Astrocyte (in vitro differentiated cells and primary cell): ENCODE measurements at regions not wholly inside any gene's neighbourhood (a gene's known extent, or its start where the extent isn't known, plus 50 kb on each side); places are given as distances from the start of the nearest gene placed in this dataset.

Experiments used
- DNase-seq: peaks from one replicate; pipeline ENCODE4 v3.0.0-alpha.2; 2010; ENCODE audit warnings: low read depth
- FAIRE-seq: peaks from 2 replicates; lab custom pipeline; 2011; peaks lifted over from hg19 to GRCh38; lab: Jason Lieb, UNC
- H2AFZ ChIP-seq: 2 replicates; pipeline ENCODE4 v1.6.0; 2012; ENCODE audit warnings: low read depth, low read length, inconsistent platforms
- H3K27ac ChIP-seq: 2 replicates; pipeline ENCODE4 v1.5.1; 2011; ENCODE audit warnings: low read depth, low read length, inconsistent platforms
- H3K27me3 ChIP-seq: 2 replicates; pipeline ENCODE4 v1.6.0; 2011; ENCODE audit warnings: low read length, inconsistent platforms; ENCODE audit not compliant: insufficient read depth
- H3K36me3 ChIP-seq: 2 replicates; pipeline ENCODE4 v1.5.1; 2011; ENCODE audit warnings: low read length, inconsistent platforms; ENCODE audit not compliant: insufficient read depth
- H3K4me1 ChIP-seq: 2 replicates; pipeline ENCODE4 v1.5.1; 2011; ENCODE audit warnings: low read length, inconsistent platforms; ENCODE audit not compliant: insufficient read depth
- H3K4me2 ChIP-seq: 2 replicates; pipeline ENCODE4 v1.6.0; 2012; ENCODE audit warnings: low read length, inconsistent platforms
- H3K4me3 ChIP-seq: 2 replicates; pipeline ENCODE4 v1.5.1; 2011; ENCODE audit warnings: low read depth, mild to moderate bottlenecking, low read length, inconsistent platforms; ENCODE audit not compliant: insufficient read depth
- H3K79me2 ChIP-seq: 2 replicates; pipeline ENCODE4 v1.6.0; 2012; ENCODE audit warnings: mild to moderate bottlenecking, low read length, inconsistent platforms; ENCODE audit not compliant: insufficient read depth
- H3K9ac ChIP-seq: 2 replicates; pipeline ENCODE4 v1.6.0; 2012; ENCODE audit warnings: mild to moderate bottlenecking, low read length, inconsistent platforms
- H3K9me3 ChIP-seq: 2 replicates; pipeline ENCODE4 v1.5.1; 2012; ENCODE audit warnings: low read depth, mild to moderate bottlenecking, low read length, inconsistent platforms; ENCODE audit not compliant: insufficient read depth
- H4K20me1 ChIP-seq: 2 replicates; pipeline ENCODE4 v1.6.0; 2012; ENCODE audit warnings: low read length, inconsistent platforms; ENCODE audit not compliant: insufficient read depth
- H3K27ac Mint-ChIP-seq: one replicate; pipeline ENCODE4 v1.8.0; 2021; ENCODE audit warnings: mild to moderate bottlenecking, mixed read lengths; ENCODE audit not compliant: unreplicated experiment
- H3K27me3 Mint-ChIP-seq: one replicate; pipeline ENCODE4 v1.8.0; 2021; ENCODE audit warnings: low read depth, mixed read lengths; ENCODE audit not compliant: unreplicated experiment
- H3K36me3 Mint-ChIP-seq: one replicate; pipeline ENCODE4 v1.8.0; 2021; ENCODE audit warnings: low read depth, mixed read lengths; ENCODE audit not compliant: unreplicated experiment
- H3K4me1 Mint-ChIP-seq: one replicate; pipeline ENCODE4 v1.8.0; 2021; ENCODE audit warnings: low read depth, mixed read lengths; ENCODE audit not compliant: unreplicated experiment
- H3K4me3 Mint-ChIP-seq: one replicate; pipeline ENCODE4 v1.8.0; 2021; ENCODE audit warnings: mild to moderate bottlenecking, moderate library complexity, mixed read lengths; ENCODE audit not compliant: unreplicated experiment
- H3K9me3 Mint-ChIP-seq: one replicate; pipeline ENCODE4 v1.8.0; 2021; ENCODE audit warnings: mild to moderate bottlenecking, mixed read lengths; ENCODE audit not compliant: unreplicated experiment
- CTCF ChIP-seq: IDR thresholded peaks from 2 replicates; pipeline ENCODE4 v1.5.1; 2011; ENCODE audit warnings: low read depth, mild to moderate bottlenecking, inconsistent platforms, low read length, moderate library complexity; ENCODE audit not compliant: insufficient read depth
- EZH2 ChIP-seq: IDR thresholded peaks from 2 replicates; pipeline ENCODE4 v1.6.1; 2012; ENCODE audit warnings: mild to moderate bottlenecking, low read length, inconsistent platforms; ENCODE audit not compliant: insufficient read depth

- no peaks in the 10 kb centered on the region for H3K9me3 Mint-ChIP-seq
Measured at GRCh38 chr11:95676308-95676707, 113.3 kb downstream of the FAM76B start.

GRCh38 chr11:95675585-95675984, 114.0 kb downstream of the FAM76B start:
- Mint-ChIP-seq H3K4me1 (peaks cover 9% of the 10 kb centered on the region), H3K27me3 (no peaks in the 10 kb centered on the region), H3K36me3 (no peaks in the 10 kb centered on the region), H3K9me3 (no peaks in the 10 kb centered on the region), H3K4me3 (no peak overlapping the region), H3K27ac (no peak overlapping the region)
- no peaks in the 10 kb centered on the region for H3K36me3 ChIP-seq
- no peaks in the 10 kb centered on the region for H3K9me3 ChIP-seq
- TF ChIP-seq CTCF (no peak), EZH2 (no peak)
- DNase-seq, result no peak
- no peak overlapping the region for H3K27ac ChIP-seq
- no peaks in the 10 kb centered on the region for H4K20me1 ChIP-seq
- H3K9ac ChIP-seq, result no peak overlapping the region
- H3K27me3 ChIP-seq, result no peaks in the 10 kb centered on the region
- no peak overlapping the region for H3K4me3 ChIP-seq
- H2AFZ ChIP-seq, result no peak overlapping the region
- H3K4me2 ChIP-seq, result no peak overlapping the region
- no peak for FAIRE-seq
- H3K4me1 ChIP-seq, result no peaks in the 10 kb centered on the region
- no peaks in the 10 kb centered on the region for H3K79me2 ChIP-seq

More at GRCh38 chr11:95676308-95676707, 113.3 kb downstream of the FAM76B start:
- Histone ChIP-seq H3K4me2 (no peak overlapping the region), H3K4me3 (no peak overlapping the region), H3K9me3 (no peaks in the 10 kb centered on the region), H3K4me1 (no peaks in the 10 kb centered on the region), H3K27ac (no peak overlapping the region), H2AFZ (no peak overlapping the region), H3K36me3 (no peaks in the 10 kb centered on the region), H3K79me2 (no peaks in the 10 kb centered on the region), H3K9ac (no peak overlapping the region), H3K27me3 (no peaks in the 10 kb centered on the region), H4K20me1 (no peaks in the 10 kb centered on the region)
- DNase-seq, result no peak
- H3K36me3 Mint-ChIP-seq, result no peaks in the 10 kb centered on the region
- no peak overlapping the region for H3K27ac Mint-ChIP-seq
- peaks cover 15% of the 10 kb centered on the region for H3K4me1 Mint-ChIP-seq
- no peak for FAIRE-seq
- H3K27me3 Mint-ChIP-seq, result no peaks in the 10 kb centered on the region
- H3K4me3 Mint-ChIP-seq, result no peak overlapping the region
- TF ChIP-seq EZH2 (no peak), CTCF (no peak)

- H3K9me3 Mint-ChIP-seq, result no peaks in the 10 kb centered on the region
- Histone ChIP-seq H3K9me3 (no peaks in the 10 kb centered on the region), H3K4me1 (no peaks in the 10 kb centered on the region), H3K79me2 (no peaks in the 10 kb centered on the region), H3K27ac (no peak overlapping the region), H3K4me2 (no peak overlapping the region), H3K9ac (no peak overlapping the region), H4K20me1 (no peaks in the 10 kb centered on the region), H3K36me3 (no peaks in the 10 kb centered on the region), H3K4me3 (no peak overlapping the region), H2AFZ (no peak overlapping the region), H3K27me3 (no peaks in the 10 kb centered on the region)
- no peak overlapping the region for H3K4me3 Mint-ChIP-seq
- H3K27ac Mint-ChIP-seq, result no peak overlapping the region
- no peak for DNase-seq
- no peaks in the 10 kb centered on the region for H3K36me3 Mint-ChIP-seq
- TF ChIP-seq CTCF (no peak), EZH2 (no peak)
- H3K27me3 Mint-ChIP-seq, result no peaks in the 10 kb centered on the region
- peaks cover 2% of the 10 kb centered on the region for H3K4me1 Mint-ChIP-seq
- no peak for FAIRE-seq
Measured at GRCh38 chr11:95674657-95675358, 114.8 kb downstream of the FAM76B start.
